ENCODE measurements at regions not wholly inside any gene's neighbourhood (a gene's known extent, or its start where the extent isn't known, plus 50 kb on each side); places are given as distances from the start of the nearest gene placed in this dataset.

DNA sequence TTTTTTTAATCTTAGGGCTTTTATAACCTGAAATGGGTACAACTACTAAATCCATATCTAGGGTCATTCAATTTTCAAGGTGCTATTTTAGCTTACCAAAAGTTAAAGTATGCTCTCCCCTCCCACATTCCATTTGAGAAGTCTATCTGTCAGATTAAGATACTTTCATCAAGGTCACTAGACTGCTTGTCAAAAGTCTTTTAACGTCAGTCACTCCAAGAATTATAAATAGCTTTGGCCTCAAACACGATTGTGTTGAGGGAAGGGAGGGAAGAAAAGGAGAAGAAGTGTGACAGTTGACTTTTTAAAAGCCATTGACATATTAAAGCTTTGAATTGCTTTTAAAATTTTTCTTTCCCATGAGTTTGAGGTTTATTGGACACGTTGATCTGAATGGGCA is 175.8 kb downstream of the PTGER3 start:
- Histone ChIP-seq H3K9me2 (replicated peaks; ENCODE audit: insufficient read depth) (no peaks in the 10 kb centered on the region), H3K9me3 (ENCODE audit: low read depth) (no peaks in the 10 kb centered on the region), H3K4me1 (ENCODE audit: insufficient read depth) (no peaks in the 10 kb centered on the region), H3K4me3 (no peak overlapping the region), H4K20me1 (ENCODE audit: insufficient read depth, poor library complexity, severe bottlenecking) (no peaks in the 10 kb centered on the region), H3K79me2 (no peaks in the 10 kb centered on the region), H2AFZ (no peak overlapping the region), H3K27me3 (no peaks in the 10 kb centered on the region), H3K4me2 (no peak overlapping the region), H3K36me3 (replicated peaks; ENCODE audit: insufficient read depth, low read depth) (no peaks in the 10 kb centered on the region), H3K27ac (no peak overlapping the region)
- TF ChIP-seq CTCF (IDR thresholded peaks at IDR 0.05; ENCODE audit: poor library complexity) (no peak), EZH2phosphoT487 (IDR thresholded peaks at IDR 0.05; ENCODE audit: low read depth, severe bottlenecking, unreplicated experiment) (no peak), EZH2 (IDR thresholded peaks at IDR 0.05; ENCODE audit: borderline replicate concordance) (no peak)
- WGBS (ENCODE audit: low lambda C conversion rate, missing lambda C conversion rate): 72% methylated on average over 3 of the region's 3 CpGs
- DNase-seq (ENCODE audit: low spot score): no peak

DNA sequence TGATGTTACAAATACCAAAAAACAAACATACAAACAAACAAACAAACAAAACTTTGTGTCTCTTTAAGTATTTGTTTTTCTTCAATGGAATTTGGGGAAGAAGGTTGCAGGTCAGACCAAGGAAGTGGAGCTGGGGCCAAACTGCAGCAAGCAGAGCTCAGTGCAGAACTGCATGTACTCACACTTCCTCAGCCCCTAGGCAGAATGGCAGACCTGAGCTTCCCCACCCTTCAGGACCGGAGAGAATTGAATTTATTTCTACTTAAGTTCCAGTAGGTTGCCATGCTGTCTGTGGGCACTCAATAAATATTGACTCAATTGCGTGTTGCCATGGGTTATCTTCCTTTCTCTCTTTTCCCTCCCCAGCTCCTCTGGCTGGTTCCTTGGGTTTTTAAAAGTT is 173.6 kb downstream of the PTGER3 start:
- Histone ChIP-seq H3K27ac (no peak overlapping the region), H4K20me1 (ENCODE audit: insufficient read depth, poor library complexity, severe bottlenecking) (no peaks in the 10 kb centered on the region), H3K4me2 (no peak overlapping the region), H3K4me1 (ENCODE audit: insufficient read depth) (no peaks in the 10 kb centered on the region), H3K36me3 (replicated peaks; ENCODE audit: insufficient read depth, low read depth) (no peaks in the 10 kb centered on the region), H3K4me3 (no peak overlapping the region), H3K79me2 (no peaks in the 10 kb centered on the region), H3K27me3 (no peaks in the 10 kb centered on the region), H3K9me2 (replicated peaks; ENCODE audit: insufficient read depth) (no peaks in the 10 kb centered on the region), H2AFZ (no peak overlapping the region), H3K9me3 (ENCODE audit: low read depth) (no peaks in the 10 kb centered on the region)
- WGBS (ENCODE audit: low lambda C conversion rate, missing lambda C conversion rate): 46% methylated on average over 2 of the region's 2 CpGs
- TF ChIP-seq CTCF (IDR thresholded peaks at IDR 0.05; ENCODE audit: poor library complexity): no peak
- TF ChIP-seq EZH2 (IDR thresholded peaks at IDR 0.05; ENCODE audit: borderline replicate concordance): no peak
- DNase-seq (ENCODE audit: low spot score): no peak

DNA sequence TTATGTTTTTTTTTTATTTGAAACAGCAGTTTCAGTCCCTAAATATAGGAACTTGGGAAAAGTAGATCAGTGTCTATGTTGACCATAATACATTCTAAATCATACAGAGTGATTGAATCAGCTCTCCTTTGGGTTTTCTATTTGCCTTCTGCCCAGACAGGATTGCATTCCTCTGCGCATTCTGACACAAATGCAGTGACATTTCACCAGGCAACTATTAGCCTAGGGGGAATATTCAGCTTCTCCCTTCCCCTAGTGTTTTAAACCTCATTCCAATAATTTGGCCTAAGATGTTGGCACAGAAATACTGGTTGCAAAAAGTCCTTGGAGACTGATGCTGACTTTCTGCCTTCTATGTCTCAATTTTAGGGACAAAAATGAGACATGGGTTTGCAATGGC is 172.8 kb downstream of the PTGER3 start:
- H3K36me3 ChIP-seq (replicated peaks; ENCODE audit: insufficient read depth, low read depth): no peaks in the 10 kb centered on the region
- TF ChIP-seq EZH2 (IDR thresholded peaks at IDR 0.05; ENCODE audit: borderline replicate concordance): no peak
- TF ChIP-seq CTCF (IDR thresholded peaks at IDR 0.05; ENCODE audit: poor library complexity): no peak
- TF ChIP-seq EZH2phosphoT487 (IDR thresholded peaks at IDR 0.05; ENCODE audit: low read depth, severe bottlenecking, unreplicated experiment): no peak
- no peaks in the 10 kb centered on the region for H3K27me3 ChIP-seq
- no peak overlapping the region for H3K4me3 ChIP-seq
- no peaks in the 10 kb centered on the region for H3K4me1 ChIP-seq (ENCODE audit: insufficient read depth)
- no peaks in the 10 kb centered on the region for H4K20me1 ChIP-seq (ENCODE audit: insufficient read depth, poor library complexity, severe bottlenecking)
- H3K4me2 ChIP-seq: no peak overlapping the region
- no peak overlapping the region for H3K27ac ChIP-seq
- 75% methylated on average over 1 of the region's 1 CpG for WGBS (ENCODE audit: low lambda C conversion rate, missing lambda C conversion rate)
- no peaks in the 10 kb centered on the region for H3K9me3 ChIP-seq (ENCODE audit: low read depth)
- H2AFZ ChIP-seq: no peak overlapping the region
- no peaks in the 10 kb centered on the region for H3K9me2 ChIP-seq (replicated peaks; ENCODE audit: insufficient read depth)
- no peak for DNase-seq (ENCODE audit: low spot score)
- H3K79me2 ChIP-seq: no peaks in the 10 kb centered on the region

DNA sequence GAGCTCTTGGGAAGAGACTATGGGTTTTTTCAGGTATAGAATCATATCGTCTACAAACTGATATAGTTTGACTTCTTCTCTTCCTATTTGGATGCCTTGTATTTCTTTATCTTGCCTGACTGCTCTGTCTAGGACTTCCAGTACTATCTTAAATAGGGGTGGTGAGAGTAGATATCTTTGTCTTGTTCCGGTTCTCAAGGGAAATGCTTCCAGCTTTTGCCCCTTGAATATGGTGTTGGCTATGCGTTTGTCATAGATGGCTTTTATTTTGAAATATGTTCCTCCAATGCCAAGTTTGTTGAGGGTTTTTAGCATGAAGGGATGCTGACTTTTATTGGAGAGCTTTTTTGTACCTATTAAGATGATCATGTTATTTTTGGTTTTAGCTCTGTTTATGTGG is 170.3 kb downstream of the PTGER3 start:
- H4K20me1 ChIP-seq (ENCODE audit: insufficient read depth, poor library complexity, severe bottlenecking): no peaks in the 10 kb centered on the region
- no peaks in the 10 kb centered on the region for H3K36me3 ChIP-seq (replicated peaks; ENCODE audit: insufficient read depth, low read depth)
- no peak overlapping the region for H3K27ac ChIP-seq
- H2AFZ ChIP-seq: no peak overlapping the region
- no peaks in the 10 kb centered on the region for H3K79me2 ChIP-seq
- no peaks in the 10 kb centered on the region for H3K9me2 ChIP-seq (replicated peaks; ENCODE audit: insufficient read depth)
- WGBS (ENCODE audit: low lambda C conversion rate, missing lambda C conversion rate): 95% methylated on average over 3 of the region's 3 CpGs
- no peak for DNase-seq (ENCODE audit: low spot score)
- no peak for TF ChIP-seq EZH2 (IDR thresholded peaks at IDR 0.05; ENCODE audit: borderline replicate concordance)
- TF ChIP-seq EZH2phosphoT487 (IDR thresholded peaks at IDR 0.05; ENCODE audit: low read depth, severe bottlenecking, unreplicated experiment): no peak
- TF ChIP-seq CTCF (IDR thresholded peaks at IDR 0.05; ENCODE audit: poor library complexity): no peak
- H3K4me2 ChIP-seq: no peak overlapping the region
- no peaks in the 10 kb centered on the region for H3K27me3 ChIP-seq
- no peaks in the 10 kb centered on the region for H3K9me3 ChIP-seq (ENCODE audit: low read depth)
- no peaks in the 10 kb centered on the region for H3K4me1 ChIP-seq (ENCODE audit: insufficient read depth)
- H3K4me3 ChIP-seq: no peak overlapping the region
